ENCODE measurements at regions not wholly inside any gene's neighbourhood (a gene's known extent, or its start where the extent isn't known, plus 50 kb on each side); places are given as distances from the start of the nearest gene placed in this dataset.

DNA sequence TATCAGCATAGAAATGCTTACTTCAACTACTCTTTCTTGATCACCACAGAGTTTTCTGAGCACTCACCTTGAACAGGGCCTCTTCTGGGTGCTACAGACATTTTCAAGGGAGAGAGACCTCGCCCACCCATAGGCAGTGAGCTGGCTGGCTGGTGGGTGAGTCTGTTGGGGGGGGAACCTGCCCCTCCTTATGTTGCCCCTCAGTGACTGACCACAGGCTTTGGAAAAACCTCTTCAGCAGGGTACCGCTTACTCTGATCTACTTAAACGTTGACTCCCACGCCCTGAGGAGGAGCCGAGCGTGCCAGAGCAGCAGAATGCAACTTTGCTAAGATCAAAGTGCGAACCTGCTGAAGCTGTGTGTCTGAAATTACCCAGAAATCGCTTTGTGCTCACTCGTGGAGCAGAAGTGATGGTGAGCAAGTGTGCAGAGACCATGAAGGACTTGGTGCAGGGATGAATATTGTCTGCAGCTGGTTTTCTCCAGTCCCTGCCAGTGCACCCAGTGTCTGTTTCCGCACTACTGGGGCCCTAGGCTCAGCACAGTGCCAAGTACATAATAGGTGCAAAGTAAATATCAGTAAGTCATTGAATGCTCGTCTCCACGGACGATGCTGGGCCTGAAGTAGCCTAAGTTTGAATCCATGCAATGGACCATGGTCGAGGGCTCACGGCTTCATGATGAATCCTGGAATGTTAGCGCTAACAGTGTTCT is 158.7 kb upstream of the IRF2BP2 start (continued):
- TF ChIP-seq, protein P1, sequence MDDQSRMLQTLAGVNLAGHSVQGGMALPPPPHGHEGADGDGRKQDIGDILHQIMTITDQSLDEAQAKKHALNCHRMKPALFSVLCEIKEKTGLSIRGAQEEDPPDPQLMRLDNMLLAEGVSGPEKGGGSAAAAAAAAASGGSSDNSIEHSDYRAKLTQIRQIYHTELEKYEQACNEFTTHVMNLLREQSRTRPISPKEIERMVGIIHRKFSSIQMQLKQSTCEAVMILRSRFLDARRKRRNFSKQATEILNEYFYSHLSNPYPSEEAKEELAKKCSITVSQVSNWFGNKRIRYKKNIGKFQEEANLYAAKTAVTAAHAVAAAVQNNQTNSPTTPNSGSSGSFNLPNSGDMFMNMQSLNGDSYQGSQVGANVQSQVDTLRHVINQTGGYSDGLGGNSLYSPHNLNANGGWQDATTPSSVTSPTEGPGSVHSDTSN (CRISPR knock-in tag; IDR thresholded peaks at IDR 0.05; ENCODE audit: borderline replicate concordance), result no peak
- TF ChIP-seq TAF15 (IDR thresholded peaks at IDR 0.05; ENCODE audit: low read depth, low read length, poor library complexity, severe bottlenecking) (no peak), MAFK (conservative IDR thresholded peaks at IDR 0.05 in 1 of 2, IDR thresholded peaks at IDR 0.05 in 1 of 2; ENCODE audit: low read length in 2 of 2) (peak in 1 of 2 experiments; percentile 17; a peak in 1 of 4 replicates), TOPORS (CRISPR knock-in tag; IDR thresholded peaks at IDR 0.05) (no peak), ATF1 (CRISPR knock-in tag; IDR thresholded peaks at IDR 0.05) (no peak), BRD4 (CRISPR knock-in tag; IDR thresholded peaks at IDR 0.05) (no peak; the same call in 1 of the 2 replicates), GATAD2A (CRISPR knock-in tag; IDR thresholded peaks at IDR 0.05) (peak; percentile 75), SRSF1 (optimal IDR thresholded peaks at IDR 0.05; ENCODE audit: low read depth, low read length) (no peak), ZNF337 (CRISPR knock-in tag; IDR thresholded peaks at IDR 0.05; ENCODE audit: borderline replicate concordance, low read depth) (no peak), U2AF1 (optimal IDR thresholded peaks at IDR 0.05; ENCODE audit: low read depth, low read length) (no peak), ZNF567 (CRISPR knock-in tag; IDR thresholded peaks at IDR 0.05; ENCODE audit: borderline replicate concordance) (no peak), MATR3 (CRISPR knock-in tag; IDR thresholded peaks at IDR 0.05) (no peak), CSRNP2 (CRISPR knock-in tag; conservative IDR thresholded peaks at IDR 0.05; ENCODE audit: low read depth) (no peak), ZNF713 (CRISPR knock-in tag; IDR thresholded peaks at IDR 0.05) (no peak), ATF5 (CRISPR knock-in tag; IDR thresholded peaks at IDR 0.05; ENCODE audit: low read depth) (no peak), ZNF788 (CRISPR knock-in tag; IDR thresholded peaks at IDR 0.05; ENCODE audit: borderline replicate concordance) (peak; percentile 69; the same call in 1 of the 2 replicates), GTF3A (CRISPR knock-in tag; conservative IDR thresholded peaks at IDR 0.05) (no peak), MTF2 (CRISPR knock-in tag; IDR thresholded peaks at IDR 0.05; ENCODE audit: borderline replicate concordance) (no peak), NCOA1 (CRISPR knock-in tag; IDR thresholded peaks at IDR 0.05) (no peak), NAIF1 (CRISPR knock-in tag; IDR thresholded peaks at IDR 0.05; ENCODE audit: borderline replicate concordance) (no peak), HOXA3 (CRISPR knock-in tag; IDR thresholded peaks at IDR 0.05) (0 out of 2 replicates have a peak, but pooled peaks have one; percentile 12), FOXM1 (CRISPR knock-in tag; IDR thresholded peaks at IDR 0.05) (no peak), CHD4 (IDR thresholded peaks at IDR 0.05; ENCODE audit: borderline replicate concordance, low read length) (no peak), FOSL2 (CRISPR knock-in tag; IDR thresholded peaks at IDR 0.05) (peak; percentile 42; the same call in 1 of the 2 replicates), PAWR (CRISPR knock-in tag; IDR thresholded peaks at IDR 0.05; ENCODE audit: borderline replicate concordance) (no peak), CCAR2 (optimal IDR thresholded peaks at IDR 0.05; ENCODE audit: low read depth, low read length) (no peak), CAMTA2 (CRISPR knock-in tag; IDR thresholded peaks at IDR 0.05; ENCODE audit: borderline replicate concordance) (no peak), ZSCAN25 (CRISPR knock-in tag; IDR thresholded peaks at IDR 0.05) (no peak), ZMYM3 (CRISPR knock-in tag; IDR thresholded peaks at IDR 0.05) (no peak; the same call in 1 of the 2 replicates)
- TF ChIP-seq, protein P2, sequence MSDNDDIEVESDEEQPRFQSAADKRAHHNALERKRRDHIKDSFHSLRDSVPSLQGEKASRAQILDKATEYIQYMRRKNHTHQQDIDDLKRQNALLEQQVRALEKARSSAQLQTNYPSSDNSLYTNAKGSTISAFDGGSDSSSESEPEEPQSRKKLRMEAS (IDR thresholded peaks at IDR 0.05), result peak; percentile 89
